Neural cell (in vitro differentiated cells): ENCODE measurements at regions not wholly inside any gene's neighbourhood (a gene's known extent, or its start where the extent isn't known, plus 50 kb on each side); places are given as distances from the start of the nearest gene placed in this dataset.

Experiments
- H2AFZ ChIP-seq: fragments of 200-600, 300-800 bp; sonication (generic), shearing (Covaris generic); 2 replicates; pipeline ENCODE4 v1.6.0; 2014; ENCODE audit warnings: low read depth, mild to moderate bottlenecking, antibody characterized with exemption, low read length, moderate library complexity
- H3F3A ChIP-seq: fragments of 200-600 bp; shearing (Covaris generic); 2 replicates; pipeline ENCODE4 v1.6.1; 2016; ENCODE audit warnings: mild to moderate bottlenecking, moderate library complexity, mixed read lengths, antibody characterized with exemption, low read length; ENCODE audit not compliant: insufficient read depth, poor library complexity, severe bottlenecking
- H3K27ac ChIP-seq: fragments of 200-600, 300-800 bp; sonication (generic), shearing (Covaris generic); 2 replicates; pipeline ENCODE4 v1.5.1; 2014; ENCODE audit warnings: mild to moderate bottlenecking, low read length, moderate library complexity
- H3K27me3 ChIP-seq: fragments of 300-800, 200-600 bp; sonication (generic), shearing (Covaris generic); 2 replicates; pipeline ENCODE4 v1.6.0; 2014; ENCODE audit warnings: mild to moderate bottlenecking, low read depth, low read length, moderate library complexity; ENCODE audit not compliant: insufficient read depth
- H3K36me3 ChIP-seq: fragments of 300-800, 200-600 bp; sonication (generic), shearing (Covaris generic); 2 replicates; pipeline ENCODE4 v1.5.1; 2014; ENCODE audit warnings: mild to moderate bottlenecking, antibody characterized with exemption, low read length, moderate library complexity; ENCODE audit not compliant: insufficient read depth
- H3K4me2 ChIP-seq: fragments of 300-800, 200-600 bp; sonication (generic), shearing (Covaris generic); 2 replicates; pipeline ENCODE4 v1.6.0; 2014; ENCODE audit warnings: mild to moderate bottlenecking, low read length
- H3K4me3 ChIP-seq: fragments of 300-800, 200-600 bp; sonication (generic), shearing (Covaris generic); 2 replicates; pipeline ENCODE4 v1.5.1; 2014; ENCODE audit warnings: mild to moderate bottlenecking, low read length, moderate library complexity
- H3K79me2 ChIP-seq: fragments of 200-600 bp; shearing (Covaris generic); replicated peaks from 2 replicates; pipeline ENCODE4 v1.6.0; 2014; ENCODE audit warnings: mild to moderate bottlenecking, low read length, moderate library complexity; ENCODE audit not compliant: insufficient read depth
- H3K9ac ChIP-seq: fragments of 300-800, 200-600 bp; sonication (generic), shearing (Covaris generic); 2 replicates; pipeline ENCODE4 v1.6.1; 2016; ENCODE audit warnings: mild to moderate bottlenecking, low read length, mixed read lengths
- H3K9me2 ChIP-seq: fragments of 200-600 bp; shearing (Covaris generic); 2 replicates; pipeline ENCODE4 v1.6.1; 2016; ENCODE audit warnings: mild to moderate bottlenecking, low read length, mixed read lengths; ENCODE audit not compliant: insufficient read depth
- H3K9me3 ChIP-seq: fragments of 200-600, 300-800 bp; sonication (generic), shearing (Covaris generic); 2 replicates; pipeline ENCODE4 v1.6.1; 2016; ENCODE audit warnings: mild to moderate bottlenecking, mixed run types, low read length, moderate library complexity, mixed read lengths
- H4K20me1 ChIP-seq: fragments of 200-600 bp; shearing (Covaris generic); 2 replicates; pipeline ENCODE4 v1.6.1; 2016; ENCODE audit warnings: mild to moderate bottlenecking, mixed run types; ENCODE audit not compliant: insufficient read depth
- CTCF ChIP-seq: fragments of 450-650 bp; IDR thresholded peaks from 2 replicates; pipeline ENCODE4 v1.5.1; 2014; ENCODE audit warnings: antibody characterized with exemption, mild to moderate bottlenecking, moderate library complexity; ENCODE audit not compliant: poor library complexity, severe bottlenecking
- EP300 ChIP-seq: fragments of 450-650 bp; conservative IDR thresholded peaks from 2 replicates; pipeline ENCODE4 v1.6.1; 2014; ENCODE audit warnings: antibody characterized with exemption, mild to moderate bottlenecking, moderate library complexity; ENCODE audit not compliant: poor library complexity, severe bottlenecking
- EZH2 ChIP-seq: fragments of 200-600, 300-800 bp; shearing (Covaris generic), sonication (generic); IDR thresholded peaks from 2 replicates; pipeline ENCODE4 v1.6.1; 2014; ENCODE audit warnings: antibody characterized with exemption, low read length, borderline replicate concordance, mild to moderate bottlenecking; ENCODE audit not compliant: insufficient read depth, poor library complexity, severe bottlenecking
- MXI1 ChIP-seq: fragments of 450-650 bp; conservative IDR thresholded peaks from 2 replicates; pipeline ENCODE4 v1.6.1; 2014; ENCODE audit warnings: antibody characterized with exemption, mild to moderate bottlenecking; ENCODE audit not compliant: poor library complexity, severe bottlenecking
- POLR2AphosphoS5 ChIP-seq: IDR thresholded peaks from 2 replicates; pipeline ENCODE4 v1.6.1; 2012
- RAD21 ChIP-seq: fragments of 450-650 bp; conservative IDR thresholded peaks from 2 replicates; pipeline ENCODE4 v1.6.1; 2014; ENCODE audit warnings: antibody characterized with exemption, mild to moderate bottlenecking, moderate library complexity
- REST ChIP-seq: IDR thresholded peaks from 2 replicates; pipeline ENCODE4 v1.6.1; 2012; ENCODE audit warnings: borderline replicate concordance
- SMC3 ChIP-seq: fragments of 450-650 bp; conservative IDR thresholded peaks from 2 replicates; pipeline ENCODE4 v1.6.1; 2014; ENCODE audit warnings: antibody characterized with exemption, mild to moderate bottlenecking, moderate library complexity; ENCODE audit not compliant: poor library complexity
- TAF1 ChIP-seq: IDR thresholded peaks from 2 replicates; pipeline ENCODE4 v1.6.1; 2012; ENCODE audit warnings: low read depth

GRCh38 chr6:142675517-142675916 lies 269.5 kb downstream of the HIVEP2 start:
- no peak overlapping the region for H3K27ac ChIP-seq
- H3K9me3 ChIP-seq = no peaks in the 10 kb centered on the region
- no peaks in the 10 kb centered on the region for H3F3A ChIP-seq
- H3K9me2 ChIP-seq = no peaks in the 10 kb centered on the region
- H3K4me2 ChIP-seq = no peak overlapping the region
- H3K9ac ChIP-seq = no peak overlapping the region
- H3K27me3 ChIP-seq = no peaks in the 10 kb centered on the region
- no peak overlapping the region for H2AFZ ChIP-seq
- no peak overlapping the region for H3K4me3 ChIP-seq
- no peaks in the 10 kb centered on the region for H3K36me3 ChIP-seq
- no peaks in the 10 kb centered on the region for H4K20me1 ChIP-seq
- TF ChIP-seq RAD21 (no peak), POLR2AphosphoS5 (no peak), REST (no peak)
- H3K79me2 ChIP-seq = no peaks in the 10 kb centered on the region

- Histone ChIP-seq H2AFZ (no peak overlapping the region), H4K20me1 (no peaks in the 10 kb centered on the region), H3K9ac (no peak overlapping the region), H3K9me2 (no peaks in the 10 kb centered on the region), H3K27ac (no peak overlapping the region), H3K36me3 (no peaks in the 10 kb centered on the region), H3K4me2 (no peak overlapping the region), H3K79me2 (no peaks in the 10 kb centered on the region), H3K4me3 (no peak overlapping the region), H3K9me3 (no peaks in the 10 kb centered on the region), H3K27me3 (no peaks in the 10 kb centered on the region), H3F3A (no peaks in the 10 kb centered on the region)
- no peak for TF ChIP-seq POLR2AphosphoS5
- TF ChIP-seq SMC3 = no peak
- no peak for TF ChIP-seq CTCF
- TF ChIP-seq RAD21 = no peak
- TF ChIP-seq EZH2 = no peak
- no peak for TF ChIP-seq MXI1
- TF ChIP-seq REST = no peak
- TF ChIP-seq TAF1 = no peak
- no peak for TF ChIP-seq EP300
Measured at GRCh38 chr6:142676027-142676443, 268.9 kb downstream of the HIVEP2 start.
